Cardiac fibroblast (primary cell): ENCODE measurements at regions not wholly inside any gene's neighbourhood (a gene's known extent, or its start where the extent isn't known, plus 50 kb on each side); places are given as distances from the start of the nearest gene placed in this dataset.

Experiments used
- DNase-seq, 2 donors: peaks; one replicate each; pipeline versions ENCODE4 v3.0.0 to v3.0.0-alpha.2; 2010; ENCODE audit warnings: low read depth in 2 of 2
- H3K4me3 ChIP-seq, 2 donors: replicated peaks in 1 of 2; 1 replicate in 1 of 2; 2 replicates in 1 of 2; pipeline ENCODE4 v1.5.1; 2011; ENCODE audit warnings: low read depth in 2 of 2, low read length in 2 of 2, mild to moderate bottlenecking in 2 of 2, moderate library complexity in 1 of 2
- CTCF ChIP-seq: IDR thresholded peaks from one replicate; pipeline ENCODE4 v1.5.1; 2011; ENCODE audit warnings: low read depth, mild to moderate bottlenecking, low read length, inconsistent platforms

GRCh38 chr17:77746896-77747554 is 211.5 kb upstream of the TNRC6C start:
- no peak for DNase-seq
- no peak overlapping the region for H3K4me3 ChIP-seq
- no peak for TF ChIP-seq CTCF

- TF ChIP-seq CTCF = no peak
- no peak overlapping the region for H3K4me3 ChIP-seq
- no peak for DNase-seq
These were observed 210.1 kb upstream of the TNRC6C start for GRCh38 chr17:77748436-77748835.

GRCh38 chr17:77749321-77749751 is 209.2 kb upstream of the TNRC6C start:
- no peak overlapping the region for H3K4me3 ChIP-seq
- TF ChIP-seq CTCF = no peak
- no peak for DNase-seq

- no peak for TF ChIP-seq CTCF
- no peak overlapping the region for H3K4me3 ChIP-seq
- no peak for DNase-seq
These were observed 208.5 kb upstream of the TNRC6C start for GRCh38 chr17:77749989-77750388.

- no peak for TF ChIP-seq CTCF
- no peak for DNase-seq
- H3K4me3 ChIP-seq = no peak overlapping the region
These were observed 208.0 kb upstream of the TNRC6C start for GRCh38 chr17:77750427-77751043.

GRCh38 chr17:77753246-77753645 is 205.3 kb upstream of the TNRC6C start:
- no peak for TF ChIP-seq CTCF
- H3K4me3 ChIP-seq = no peak overlapping the region
- no peak for DNase-seq
